GM12878 (cell line): ENCODE measurements at regions not wholly inside any gene's neighbourhood (a gene's known extent, or its start where the extent isn't known, plus 50 kb on each side); places are given as distances from the start of the nearest gene placed in this dataset.

Experiments used
- ATAC-seq: fragments of 200-7000 bp; cut with Tn5 transposase; 3 replicates; pipeline ENCODE4 v1.9.1; 2020; ENCODE audit warnings: mild to moderate bottlenecking, moderate library complexity
- BruUV-seq: library from RNA; stranded (reverse); fragments of 400-500 nt; replicated peaks from 2 replicates; lab custom pipeline; 2021; lab: Mats Ljungman, UMichigan
- CTCF ChIA-PET: fragments of 300-600 bp; sonication (Branson Sonifier 250); formaldehyde crosslinking; extraction: SDS; loops from one replicate; lab custom pipeline; 2021; ENCODE audit warnings: inconsistent platforms; lab: Yijun Ruan, JAX
- POLR2A ChIA-PET: fragments of 350-600 bp; formaldehyde crosslinking; extraction: SDS; loops from one replicate; lab custom pipeline; 2021; ENCODE audit warnings: inconsistent platforms; lab: Charles Lee
- RAD21 ChIA-PET: fragments of 300-600 bp; sonication (Branson Sonifier 250); formaldehyde crosslinking; loops from one replicate; lab custom pipeline; 2023; ENCODE audit warnings: antibody characterized with exemption; ENCODE audit not compliant: unreplicated experiment; lab: Charles Lee
- SMC1A ChIA-PET: fragments of 300-600 bp; sonication (Branson Sonifier 250); formaldehyde crosslinking; loops from one replicate; lab custom pipeline; 2023; ENCODE audit not compliant: unreplicated experiment, uncharacterized antibody; lab: Charles Lee
- DNase-seq: peaks from one replicate; pipeline ENCODE4 v3.0.0-alpha.2; 2011; ENCODE audit warnings: low read depth, low spot score
- FAIRE-seq: peaks from 3 replicates; lab custom pipeline; 2011; peaks lifted over from hg19 to GRCh38; lab: Jason Lieb, UNC
- H2AFZ ChIP-seq: 2 replicates; pipeline ENCODE4 v1.6.0; 2011; ENCODE audit warnings: low read depth, low read length, control low read depth; ENCODE audit not compliant: control insufficient read depth
- H3K27ac ChIP-seq: 2 replicates; pipeline ENCODE4 v1.5.1; 2011; ENCODE audit warnings: control low read depth; ENCODE audit not compliant: control insufficient read depth, insufficient read depth
- H3K27me3 ChIP-seq, 2 experiments: replicated peaks in 1 of 2; 2 replicates each; pipeline versions ENCODE4 v1.6.0 to v1.6.1; 2011; ENCODE audit warnings: low read length in 1 of 2; ENCODE audit not compliant: control insufficient read depth in 2 of 2, insufficient read depth in 2 of 2
- H3K36me3 ChIP-seq, 2 experiments: 2 replicates each; pipeline ENCODE4 v1.5.1; 2011; ENCODE audit warnings: low read length in 1 of 2; ENCODE audit not compliant: control insufficient read depth in 2 of 2, insufficient read depth in 2 of 2
- H3K4me1 ChIP-seq: 2 replicates; pipeline ENCODE4 v1.6.1; 2011; ENCODE audit warnings: mild to moderate bottlenecking, low read length, moderate library complexity, mixed read lengths; ENCODE audit not compliant: control insufficient read depth, insufficient read depth
- H3K4me2 ChIP-seq: 2 replicates; pipeline ENCODE4 v1.6.0; 2011; ENCODE audit warnings: control low read depth; ENCODE audit not compliant: control insufficient read depth, insufficient read depth
- H3K4me3 ChIP-seq: fragments of 200-600 bp; sonication (generic); 2 replicates; pipeline ENCODE4 v1.5.1; 2016
- H3K79me2 ChIP-seq: 2 replicates; pipeline ENCODE4 v1.6.0; 2011; ENCODE audit warnings: low read length; ENCODE audit not compliant: control insufficient read depth, insufficient read depth
- H3K9ac ChIP-seq: 2 replicates; pipeline ENCODE4 v1.8.0; 2011; ENCODE audit warnings: low read length, control low read depth, mixed read lengths; ENCODE audit not compliant: control insufficient read depth, insufficient read depth
- H3K9me3 ChIP-seq: replicated peaks from 3 replicates; pipeline ENCODE4 v1.5.1; 2011; ENCODE audit warnings: mild to moderate bottlenecking, low read length; ENCODE audit not compliant: control insufficient read depth, insufficient read depth
- H4K20me1 ChIP-seq: 2 replicates; pipeline ENCODE4 v1.6.0; 2011; ENCODE audit not compliant: control insufficient read depth, insufficient read depth
- FOXK2 ChIP-seq: fragments of 450-650 bp; IDR thresholded peaks from 2 replicates; pipeline ENCODE4 v1.6.1; 2017; ENCODE audit warnings: mild to moderate bottlenecking, moderate library complexity
- KAT2A ChIP-seq: conservative IDR thresholded peaks from 2 replicates; pipeline ENCODE4 v1.6.1; 2011; ENCODE audit warnings: low read depth, low read length; ENCODE audit not compliant: control insufficient read depth
- MTA3 ChIP-seq: IDR thresholded peaks from 2 replicates; pipeline ENCODE4 v1.6.1; 2012; ENCODE audit warnings: low read length, inconsistent platforms, borderline replicate concordance
- NFXL1 ChIP-seq: fragments of 450-650 bp; IDR thresholded peaks from 2 replicates; pipeline ENCODE4 v1.6.1; 2017; ENCODE audit warnings: antibody characterized with exemption, mild to moderate bottlenecking, borderline replicate concordance
- NKRF ChIP-seq: fragments of 450-650 bp; conservative IDR thresholded peaks from 2 replicates; pipeline ENCODE4 v1.6.1; 2017; ENCODE audit warnings: mild to moderate bottlenecking, moderate library complexity
- PRDM15 ChIP-seq: fragments of 450-650 bp; formaldehyde crosslinking; IDR thresholded peaks from 2 replicates; pipeline ENCODE4 v1.4.0; 2020; ENCODE audit warnings: mild to moderate bottlenecking, moderate library complexity
- RAD51 ChIP-seq: fragments of 450-650 bp; IDR thresholded peaks from 2 replicates; pipeline ENCODE4 v1.6.1; 2016; ENCODE audit warnings: moderate library complexity, mild to moderate bottlenecking, inconsistent platforms
- RUNX3 ChIP-seq: IDR thresholded peaks from 2 replicates; pipeline ENCODE4 v1.6.1; 2012; ENCODE audit warnings: low read length, inconsistent platforms
- SKIL ChIP-seq: fragments of 450-650 bp; IDR thresholded peaks from 2 replicates; pipeline ENCODE4 v1.6.1; 2017; ENCODE audit warnings: mild to moderate bottlenecking, low read depth, inconsistent platforms; ENCODE audit not compliant: poor library complexity, severe bottlenecking
- ZBTB40 ChIP-seq: fragments of 450-650 bp; IDR thresholded peaks from 2 replicates; pipeline ENCODE4 v1.6.1; 2016; ENCODE audit warnings: mild to moderate bottlenecking, moderate library complexity, borderline replicate concordance
- ZNF384 ChIP-seq: IDR thresholded peaks from 2 replicates; pipeline ENCODE4 v1.6.1; 2012; ENCODE audit warnings: low read depth, mild to moderate bottlenecking, low read length, improper control_type of control experiment, borderline replicate concordance
- in situ Hi-C: fragments of 300-500 bp; cut with MboI; formaldehyde crosslinking; loops from 9 replicates; pipeline ENCODE4 v1.14.3; 2018; ENCODE audit warnings: mixed read lengths
- intact Hi-C: fragments of 100-400 bp; cut with micrococcal nuclease; formaldehyde crosslinking; loops from one replicate; pipeline ENCODE4 v1.14.2; 2022; ENCODE audit not compliant: unreplicated experiment

- no peaks in the 10 kb centered on the region for H3K79me2 ChIP-seq
- no peak overlapping the region for H3K4me3 ChIP-seq
- no peak overlapping the region for H3K9ac ChIP-seq
- ATAC-seq: no peak
- FAIRE-seq: no peak
- SMC1A ChIA-PET: interaction anchor here (1.0 to 1.4 kb wide), 2 partner anchors 10 to 11 kb away, joined by 3 read pairs; no protein-coding TSS in a partner anchor
- no peak for DNase-seq
- CTCF ChIA-PET: interaction anchor here (0.6 kb wide), 1 partner anchor 92 kb away, joined by 3 read pairs; no protein-coding TSS in a partner anchor
- RAD21 ChIA-PET: no interaction called here
- no peaks in the 10 kb centered on the region for H3K36me3 ChIP-seq
- no peaks in the 10 kb centered on the region for H4K20me1 ChIP-seq
- intact Hi-C loops (no loop called here), in situ Hi-C loops (no loop called here)
- no peak overlapping the region for H3K27ac ChIP-seq
- H3K9me3 ChIP-seq: no peaks in the 10 kb centered on the region
- no peak overlapping the region for H3K4me2 ChIP-seq
- no peak overlapping the region for H2AFZ ChIP-seq
- no peaks in the 10 kb centered on the region for H3K27me3 ChIP-seq
- H3K4me1 ChIP-seq: no peaks in the 10 kb centered on the region
- no TSS peak for BruUV-seq
- POLR2A ChIA-PET: no interaction called here
- TF ChIP-seq SKIL: no peak
- TF ChIP-seq KAT2A: no peak
- TF ChIP-seq NFXL1: no peak
- TF ChIP-seq FOXK2: no peak
- TF ChIP-seq NKRF: no peak
- TF ChIP-seq RAD51: no peak
- no peak for TF ChIP-seq ZBTB40
- TF ChIP-seq ZNF384: no peak
- no peak for TF ChIP-seq RUNX3
- TF ChIP-seq PRDM15 (CRISPR knock-in tag): no peak
- TF ChIP-seq MTA3: no peak
Measured at GRCh38 chr2:160612266-160612856, 118.8 kb upstream of the RBMS1 start.
